Stimulated activated CD4-positive, alpha-beta T cell treated with anti-CD3 and anti-CD28 coated beads, Interleukin-2, amount 100 ng/mL, for 48 hours (primary cell): ENCODE measurements at regions not wholly inside any gene's neighbourhood (a gene's known extent, or its start where the extent isn't known, plus 50 kb on each side); places are given as distances from the start of the nearest gene placed in this dataset.
"Not testable (repeated sequence)": the region's sequence is repeated elsewhere in the genome, so short reads cannot be mapped to it uniquely, and the experiment has no call there.

Experiments used
- DNase-seq, 2 donors: peaks; one replicate each; pipeline ENCODE4 v3.0.0-alpha.2; 2020

DNA sequence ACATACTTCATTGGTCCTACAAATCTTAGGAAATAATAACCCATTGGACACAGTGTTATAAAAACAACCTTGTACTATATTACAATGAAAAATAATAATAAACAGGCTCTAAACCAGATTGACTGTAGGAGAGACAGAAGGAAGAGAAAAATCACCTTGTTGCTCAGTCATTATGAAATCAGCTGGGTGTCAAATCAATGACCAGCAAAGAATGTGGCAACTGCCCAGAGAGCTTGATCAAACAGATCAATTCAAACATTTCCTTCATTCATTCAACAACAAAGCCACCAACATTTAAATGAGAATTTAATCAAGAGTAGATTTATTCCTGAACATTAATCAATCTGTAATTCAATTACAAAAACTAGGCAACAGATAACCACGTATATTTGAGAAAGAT, 671.9 kb upstream of the CHAC2 start:
- DNase-seq = no peak

DNA sequence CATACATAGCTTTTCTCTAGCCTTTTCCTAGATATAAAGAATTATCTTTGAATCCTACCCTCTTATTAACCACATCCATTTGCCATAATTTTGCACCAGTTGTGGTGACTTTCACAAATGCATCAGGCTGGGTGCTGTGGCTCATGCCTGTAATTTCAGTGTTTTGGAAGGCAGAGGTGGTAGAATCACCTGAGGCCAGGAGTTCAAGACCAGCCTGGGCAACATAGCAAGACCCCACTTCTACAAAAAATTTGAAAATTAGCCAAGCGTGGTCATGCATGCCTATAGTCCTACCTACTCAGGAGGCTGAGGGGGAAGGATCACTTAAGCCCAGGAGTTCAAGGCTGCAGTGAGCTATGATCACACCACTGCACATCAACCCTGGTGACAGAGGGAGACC, 672.4 kb upstream of the CHAC2 start:
- DNase-seq = no peak

DNA sequence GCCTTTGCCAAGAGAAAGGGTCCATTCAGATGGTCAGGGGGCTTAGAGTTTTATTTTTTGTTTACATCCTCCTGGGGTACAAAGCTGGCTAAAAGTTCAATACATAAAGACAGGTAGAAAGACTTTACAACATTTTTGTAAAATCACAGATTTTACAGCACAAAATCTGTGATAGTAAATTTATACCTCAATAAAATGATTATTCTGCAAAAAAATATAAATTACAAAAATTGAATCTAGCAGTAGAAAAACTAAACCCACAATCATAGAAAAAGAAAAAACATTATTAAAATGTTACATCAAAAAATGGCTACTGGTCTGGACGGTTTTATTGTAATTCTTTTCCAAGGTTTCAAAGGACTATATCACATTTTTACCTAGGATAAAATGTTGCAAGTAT, 674.2 kb upstream of the CHAC2 start:
- no peak for DNase-seq

- no peak for DNase-seq
These were observed 676.4 kb upstream of the CHAC2 start for GRCh38 chr2:53091183-53091582.

- no peak for DNase-seq
These were observed 679.6 kb upstream of the CHAC2 start for GRCh38 chr2:53087874-53088461.

DNA sequence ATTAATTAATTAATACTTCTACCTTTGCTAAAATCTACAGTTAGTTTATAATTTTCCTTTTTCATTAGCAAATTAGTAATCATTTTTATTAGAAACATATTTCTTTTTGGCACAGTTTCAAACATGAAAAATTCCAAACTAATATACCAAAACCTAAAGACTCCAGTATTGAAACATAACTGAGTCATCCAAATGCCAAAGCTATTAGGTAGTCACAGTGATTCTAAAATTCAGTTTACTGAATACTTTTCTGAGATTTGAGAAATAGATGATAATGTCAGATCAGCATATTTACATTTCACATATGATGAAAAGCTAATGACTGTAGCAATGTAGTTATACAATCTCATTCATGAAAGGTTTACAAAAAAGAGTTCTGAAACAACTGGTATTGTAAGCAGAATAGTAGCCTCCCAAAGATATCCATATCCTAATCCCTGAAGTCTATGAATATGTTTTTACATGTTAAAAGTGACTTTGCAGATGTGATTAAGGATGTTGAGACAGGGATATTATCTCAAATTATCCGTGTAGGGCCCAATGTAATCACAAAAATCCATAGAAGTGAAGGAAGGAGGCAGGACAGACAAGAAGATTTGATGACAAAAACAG, 680.2 kb upstream of the CHAC2 start:
- no peak for DNase-seq

GRCh38 chr2:53077413-53077812, 690.2 kb upstream of the CHAC2 start:
- DNase-seq = no peak

DNA sequence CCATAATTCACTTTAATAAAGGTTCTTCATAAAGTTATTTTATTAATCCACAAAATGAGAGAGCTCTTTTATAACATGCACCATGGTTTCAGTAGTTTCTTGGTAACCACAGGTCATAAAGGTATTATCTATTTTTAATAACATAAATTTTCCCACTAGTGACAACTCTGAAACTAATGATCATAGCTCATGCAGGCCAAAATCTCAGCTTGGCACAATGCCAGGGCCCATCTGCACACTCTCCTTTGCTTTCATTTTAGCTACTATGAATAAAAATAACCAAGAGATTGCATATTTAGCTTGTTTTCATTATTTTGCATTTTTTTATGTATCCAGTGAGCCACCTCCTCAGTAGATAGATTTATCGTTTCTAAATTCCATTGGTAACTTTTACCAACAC, 691.8 kb upstream of the CHAC2 start:
- no peak for DNase-seq

GRCh38 chr2:53067533-53067932, 700.1 kb upstream of the CHAC2 start:
- DNase-seq = no peak

DNA sequence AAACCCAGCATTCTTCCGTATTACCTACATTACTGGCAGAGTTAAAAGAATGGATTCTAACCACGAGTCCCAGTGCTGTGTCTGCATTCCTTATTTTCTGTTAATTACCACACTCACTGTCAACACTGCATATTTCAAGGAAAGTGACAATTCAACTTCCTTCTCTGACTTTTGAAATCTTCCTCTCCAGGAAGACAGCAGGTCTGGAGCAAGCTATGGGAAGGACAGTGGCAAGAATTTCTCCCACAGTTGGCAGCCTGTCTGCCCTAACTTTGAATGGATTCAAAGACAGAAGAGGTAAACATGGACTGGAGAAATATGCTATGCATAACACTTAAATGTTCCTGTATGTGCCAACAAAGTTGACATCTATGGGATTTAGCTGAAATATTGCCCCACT, 700.5 kb upstream of the CHAC2 start:
- DNase-seq = no peak

- no peak for DNase-seq
These were observed 703.5 kb upstream of the CHAC2 start for GRCh38 chr2:53064154-53064553.

DNA sequence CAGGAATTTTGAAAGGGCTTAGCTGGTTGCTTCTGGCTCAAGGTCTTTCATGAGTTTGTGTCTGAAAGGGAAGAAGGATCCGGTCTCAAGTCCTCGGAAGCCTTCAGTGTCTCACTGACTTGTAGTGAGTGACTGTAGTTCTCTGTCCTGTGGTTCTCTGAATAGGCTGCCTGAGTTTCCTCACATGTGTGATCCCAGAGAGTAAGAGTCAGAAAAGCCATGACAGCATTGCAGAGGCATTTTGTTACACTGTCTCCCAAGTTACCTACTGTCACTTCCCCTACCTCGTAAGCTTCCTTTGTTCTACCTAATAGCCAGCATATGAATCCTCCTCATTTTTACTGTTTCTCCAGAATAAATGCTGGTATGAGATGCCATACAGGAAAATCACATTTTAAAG, 709.1 kb upstream of the CHAC2 start:
- no peak for DNase-seq

DNA sequence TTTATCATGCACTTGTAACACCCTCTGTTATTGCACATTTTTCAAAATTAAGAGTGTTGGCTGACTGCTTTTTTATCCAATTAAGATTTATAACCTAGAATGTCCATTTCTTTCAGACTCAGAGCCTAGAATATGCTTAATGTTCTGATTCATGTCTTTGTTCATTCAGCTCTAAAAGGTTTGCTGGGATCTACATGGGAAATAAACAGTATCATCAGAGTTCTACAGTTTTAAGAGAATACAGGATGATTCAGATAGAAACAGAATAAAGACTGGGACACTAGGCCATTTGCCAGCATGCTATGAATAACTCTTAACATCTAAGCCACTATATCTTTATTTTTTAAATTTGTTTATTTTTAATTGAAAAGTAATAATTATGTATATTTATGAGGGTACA, 713.7 kb upstream of the CHAC2 start:
- no peak for DNase-seq

- DNase-seq = no peak
These were observed 716.4 kb upstream of the CHAC2 start for GRCh38 chr2:53051157-53051556.

- no peak for DNase-seq
These were observed 726.9 kb upstream of the CHAC2 start for GRCh38 chr2:53040536-53041229.

DNA sequence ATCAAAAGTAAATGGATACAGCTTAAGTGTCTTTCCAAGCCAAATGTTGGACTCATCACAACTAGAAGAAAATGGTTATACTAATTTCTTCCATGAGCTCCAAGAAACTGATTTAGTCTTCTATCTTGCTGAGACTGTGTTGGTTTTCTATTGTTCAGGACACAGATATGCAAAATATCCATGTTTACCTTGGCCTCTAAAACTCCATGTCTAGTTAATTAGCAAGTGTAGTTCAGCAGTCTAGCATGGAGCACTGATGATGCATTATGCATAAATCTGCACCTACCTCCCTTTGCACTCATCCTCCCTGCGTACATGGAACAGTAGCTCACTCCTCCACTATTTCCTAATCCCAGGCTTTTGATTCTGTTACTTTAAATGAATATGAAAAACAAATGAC, 731.4 kb upstream of the CHAC2 start:
- DNase-seq = no peak

GRCh38 chr2:53035153-53035552, 732.5 kb upstream of the CHAC2 start:
- no peak for DNase-seq

- DNase-seq = no peak
These were observed 734.2 kb upstream of the CHAC2 start for GRCh38 chr2:53033411-53033810.

DNA sequence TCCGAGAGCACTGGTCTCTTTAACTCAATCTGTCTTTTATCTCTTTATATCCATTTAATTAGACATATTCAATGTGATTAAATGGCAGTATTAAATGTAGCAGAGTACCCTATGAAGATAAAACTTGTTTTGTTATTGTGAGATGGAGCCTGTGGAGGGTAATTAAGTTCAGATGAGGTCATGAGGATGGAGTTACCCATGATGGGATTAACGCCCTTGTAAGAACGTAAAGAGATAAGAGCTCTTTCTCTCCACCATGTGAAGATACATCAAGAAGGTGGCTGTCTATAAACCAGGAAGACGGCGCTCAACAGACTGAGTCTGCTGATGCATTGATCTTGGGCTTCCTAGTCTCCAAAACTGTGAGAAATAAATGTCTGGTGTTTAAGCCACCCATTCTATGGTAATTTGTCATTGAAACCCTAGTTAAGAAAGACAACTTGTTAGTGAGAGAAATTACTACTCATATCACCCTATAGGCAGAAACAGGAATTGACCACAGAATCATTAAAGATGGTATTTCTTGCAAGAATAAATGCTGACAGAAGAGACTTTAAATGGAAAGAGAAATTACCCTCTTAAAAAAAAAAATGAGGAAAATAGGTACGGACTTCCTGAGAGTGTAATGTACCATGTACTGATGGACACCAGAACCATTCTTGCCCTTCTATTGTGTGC, 738.7 kb upstream of the CHAC2 start:
- DNase-seq = no peak

DNA sequence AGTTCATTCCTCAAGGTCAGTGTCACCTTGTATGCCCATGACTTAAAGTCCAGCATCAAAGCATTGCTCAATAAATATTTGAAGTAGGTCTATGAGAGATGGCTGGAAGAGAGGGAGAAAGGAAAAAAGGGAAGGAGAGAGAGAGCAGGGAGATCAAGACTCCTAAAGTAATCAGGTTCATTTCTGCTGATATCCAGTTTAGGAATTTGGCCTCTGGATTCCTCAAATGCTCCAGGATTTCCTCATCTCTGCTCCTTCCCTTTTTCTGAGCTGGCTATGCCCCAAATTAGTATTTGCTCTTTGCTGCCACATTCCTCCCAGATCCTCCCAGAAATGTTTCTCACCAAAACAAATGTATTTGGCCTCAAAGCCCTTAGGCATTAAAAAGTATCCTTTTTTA, 739.4 kb upstream of the CHAC2 start:
- DNase-seq = no peak

DNA sequence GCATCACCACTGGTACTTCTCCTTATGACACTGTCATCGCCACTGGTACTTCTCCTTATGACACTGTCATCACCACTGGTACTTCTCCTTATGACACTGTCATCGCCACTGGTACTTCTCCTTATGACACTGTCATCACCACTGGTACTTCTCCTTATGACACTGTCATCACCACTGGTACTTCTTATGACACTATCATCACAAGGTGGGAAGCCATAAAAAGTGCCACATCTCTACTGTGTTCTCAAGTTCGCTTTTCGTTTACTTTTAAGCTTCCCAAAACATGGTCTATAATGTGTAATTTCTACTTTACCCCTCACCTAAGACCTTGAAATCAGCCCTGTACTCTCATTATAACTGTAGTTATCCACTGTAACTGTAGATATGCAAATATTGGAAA, 745.4 kb upstream of the CHAC2 start:
- not testable (repeated sequence) for DNase-seq

DNA sequence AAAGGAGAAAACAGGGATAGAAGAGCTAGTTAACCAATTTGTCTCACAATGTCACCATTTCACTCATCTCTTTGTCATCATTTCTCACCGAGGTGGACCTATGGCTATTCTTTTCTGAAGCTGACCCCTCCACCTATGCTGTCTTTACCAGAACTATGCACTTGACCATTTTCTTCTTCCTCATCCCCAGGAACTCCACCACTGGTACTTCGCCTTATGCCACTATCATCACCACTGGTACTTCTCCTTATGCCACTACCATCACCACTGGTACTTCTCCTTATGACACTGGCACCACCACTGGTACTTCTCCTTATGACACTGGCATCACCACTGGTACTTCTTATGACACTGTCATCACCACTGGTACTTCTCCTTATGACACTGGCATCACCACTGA, 745.8 kb upstream of the CHAC2 start:
- no peak for DNase-seq

DNA sequence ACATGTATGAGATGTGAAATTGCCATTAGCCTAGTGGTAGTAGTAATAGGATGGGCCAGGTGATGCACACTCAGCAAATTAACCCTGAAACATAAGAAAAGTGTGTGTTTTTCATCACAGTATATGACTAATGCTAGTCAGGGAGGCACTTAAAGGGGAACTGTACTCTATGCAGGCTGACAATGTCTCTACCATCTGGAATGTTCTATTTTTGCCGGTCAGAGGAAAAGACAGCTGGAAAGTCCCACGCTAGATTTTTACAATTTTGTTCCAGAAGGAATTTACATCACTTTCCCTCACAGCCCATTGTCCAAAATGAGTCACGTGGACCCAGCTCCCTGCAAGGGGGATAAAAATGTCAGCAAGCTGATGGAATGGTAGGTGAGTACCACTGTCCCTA, 746.3 kb upstream of the CHAC2 start:
- DNase-seq = no peak

DNA sequence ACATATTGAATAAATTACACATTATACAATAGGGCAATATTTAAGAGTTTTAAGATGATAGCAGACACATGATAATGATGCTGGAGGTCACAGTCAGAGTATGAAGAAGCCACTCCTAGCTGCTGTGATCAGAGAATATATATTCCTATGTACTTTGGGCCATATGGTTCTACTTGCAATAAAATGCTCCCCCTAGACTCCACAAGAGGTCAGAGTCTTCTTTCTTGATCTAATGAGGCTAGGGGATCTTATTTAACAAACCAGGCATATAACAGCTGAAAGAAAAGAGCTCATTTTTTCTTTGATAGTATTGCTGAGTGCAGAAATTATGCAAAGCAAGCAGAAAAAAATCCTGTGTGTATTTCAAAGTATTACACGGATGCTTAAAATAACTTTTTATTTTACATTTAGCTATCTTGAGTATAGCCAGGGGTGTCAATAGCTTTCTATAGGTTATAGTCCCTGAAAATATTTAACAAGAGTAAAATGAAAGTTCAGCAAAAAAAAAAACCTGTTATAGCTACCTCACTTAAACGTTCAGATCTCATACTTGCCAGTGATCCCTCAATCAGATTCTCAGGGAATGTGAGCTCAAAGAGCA, 748.7 kb upstream of the CHAC2 start:
- no peak for DNase-seq
